ENCODE measurements at regions not wholly inside any gene's neighbourhood (a gene's known extent, or its start where the extent isn't known, plus 50 kb on each side); places are given as distances from the start of the nearest gene placed in this dataset.

GRCh38 chr6:25013246-25013645, 77.5 kb upstream of the RIPOR2 start:
- no peak for DNase-seq

GRCh38 chr6:25014369-25014768, 78.6 kb upstream of the RIPOR2 start:
- no peak for DNase-seq

- DNase-seq: peak; percentile 71 to 81
These were observed 79.2 kb upstream of the RIPOR2 start for GRCh38 chr6:25014791-25015560.

GRCh38 chr6:25016014-25016720, 80.4 kb upstream of the RIPOR2 start:
- no peak for DNase-seq

GRCh38 chr6:25017486-25017885, 81.7 kb upstream of the RIPOR2 start:
- DNase-seq: no peak

GRCh38 chr6:25017932-25018567, 82.3 kb upstream of the RIPOR2 start:
- peak in 1 of 2 experiments; percentile 34 for DNase-seq

- no peak for DNase-seq
These were observed 82.8 kb upstream of the RIPOR2 start for GRCh38 chr6:25018568-25018954.

- DNase-seq: no peak
These were observed 86.4 kb upstream of the RIPOR2 start for GRCh38 chr6:25022140-25022553.

- DNase-seq: no peak
These were observed 88.0 kb upstream of the RIPOR2 start for GRCh38 chr6:25023781-25024180.

GRCh38 chr6:25024821-25025220, 89.1 kb upstream of the RIPOR2 start:
- no peak for DNase-seq

- DNase-seq: no peak
These were observed 89.6 kb upstream of the RIPOR2 start for GRCh38 chr6:25025248-25025918.

- no peak for DNase-seq
These were observed 90.2 kb upstream of the RIPOR2 start for GRCh38 chr6:25025919-25026301.

- peak in 1 of 2 experiments; percentile 17 for DNase-seq
These were observed 91.0 kb upstream of the RIPOR2 start for GRCh38 chr6:25026723-25027122.

- no peak for DNase-seq
These were observed 91.6 kb upstream of the RIPOR2 start for GRCh38 chr6:25027221-25027916.

GRCh38 chr6:25028328-25028727, 92.6 kb upstream of the RIPOR2 start:
- no peak for DNase-seq

- DNase-seq: no peak
These were observed 97.2 kb upstream of the RIPOR2 start for GRCh38 chr6:25032934-25033333.

GRCh38 chr6:25034431-25034921, 98.7 kb upstream of the RIPOR2 start:
- peak in 1 of 2 experiments; percentile 24 for DNase-seq

GRCh38 chr6:25035174-25035511, 99.4 kb upstream of the RIPOR2 start:
- no peak for DNase-seq

GRCh38 chr6:25035512-25036435, 100.0 kb upstream of the RIPOR2 start:
- DNase-seq: no peak

GRCh38 chr6:25036461-25036860, 100.7 kb upstream of the RIPOR2 start:
- no peak for DNase-seq

GRCh38 chr6:25038300-25038699, 102.5 kb upstream of the RIPOR2 start:
- no peak for DNase-seq

GRCh38 chr6:25038999-25039398, 103.2 kb upstream of the RIPOR2 start:
- no peak for DNase-seq
